SK-N-SH (cell line): ENCODE measurements at regions not wholly inside any gene's neighbourhood (a gene's known extent, or its start where the extent isn't known, plus 50 kb on each side); places are given as distances from the start of the nearest gene placed in this dataset.

Experiments used
- CTCF ChIA-PET: fragments of 300-600, 350-600 bp; formaldehyde crosslinking; extraction: SDS; loops from one replicate; lab custom pipeline; 2021; lab: Yijun Ruan, JAX
- POLR2A ChIA-PET: fragments of 350-600 bp; sonication (Branson Sonifier 250); formaldehyde crosslinking; extraction: SDS; loops from one replicate; lab custom pipeline; 2020; ENCODE audit warnings: antibody characterized with exemption, inconsistent platforms; lab: Yijun Ruan, JAX
- DNase-seq: peaks from one replicate; pipeline ENCODE4 v3.0.0; 2012
- H2AFZ ChIP-seq: fragments of 200-600 bp; sonication (generic); 2 replicates; pipeline ENCODE4 v1.8.1; 2016; ENCODE audit warnings: antibody characterized with exemption, mild to moderate bottlenecking, low read depth
- H3F3A ChIP-seq: fragments of 200-600 bp; sonication (generic); replicated peaks from 2 replicates; pipeline ENCODE3; 2016; ENCODE audit warnings: antibody characterized with exemption, mild to moderate bottlenecking; ENCODE audit not compliant: insufficient read depth
- H3K27ac ChIP-seq, 2 experiments: fragments of 200-500 bp in 1 of 2; fragments of 200-600 bp in 1 of 2; sonication (Bioruptor generic) in 1 of 2; sonication (generic), shearing (Covaris generic) in 1 of 2; 2 replicates each; pipeline versions ENCODE4 v1.5.1 to v1.6.1; 2014 to 2016; ENCODE audit warnings: low read depth in 2 of 2, inconsistent platforms in 1 of 2, low read length in 1 of 2, mild to moderate bottlenecking in 1 of 2, mixed read lengths in 1 of 2
- H3K27me3 ChIP-seq: fragments of 200-600 bp; sonication (generic), shearing (Covaris generic); 2 replicates; pipeline ENCODE4 v1.6.1; 2016; ENCODE audit warnings: mixed run types; ENCODE audit not compliant: insufficient read depth
- H3K36me3 ChIP-seq, 2 experiments: fragments of 200-500 bp in 1 of 2; fragments of 200-600 bp in 1 of 2; sonication (Bioruptor generic) in 1 of 2; sonication (generic) in 1 of 2; replicated peaks in 1 of 2; 2 replicates each; pipeline versions ENCODE3 to v1.5.1; 2014 to 2016; ENCODE audit warnings: low read length in 1 of 2, mild to moderate bottlenecking in 1 of 2; ENCODE audit not compliant: insufficient read depth in 2 of 2, control insufficient read depth in 1 of 2
- H3K4me1 ChIP-seq, 2 experiments: fragments of 200-500 bp in 1 of 2; fragments of 200-600 bp in 1 of 2; sonication (Bioruptor generic) in 1 of 2; sonication (generic), shearing (Covaris generic) in 1 of 2; 2 replicates each; pipeline versions ENCODE4 v1.5.1 to v1.6.1; 2014 to 2016; ENCODE audit warnings: low read depth in 1 of 2, low read length in 1 of 2, mixed run types in 1 of 2; ENCODE audit not compliant: insufficient read depth in 2 of 2, control insufficient read depth in 1 of 2
- H3K4me2 ChIP-seq: fragments of 200-600 bp; sonication (generic), shearing (Covaris generic); 2 replicates; pipeline ENCODE4 v1.6.1; 2017; ENCODE audit warnings: mixed run types
- H3K4me3 ChIP-seq, 2 experiments: fragments of 200-500 bp in 1 of 2; fragments of 200-600 bp in 1 of 2; sonication (Bioruptor generic) in 1 of 2; sonication (generic), shearing (Covaris generic) in 1 of 2; 2 replicates each; pipeline versions ENCODE4 v1.5.1 to v1.8.1; 2014 to 2016; ENCODE audit warnings: low read depth in 2 of 2, inconsistent platforms in 1 of 2, low read length in 1 of 2, mild to moderate bottlenecking in 1 of 2, mixed read lengths in 1 of 2, moderate library complexity in 1 of 2
- H3K79me2 ChIP-seq: fragments of 200-600 bp; sonication (generic); 2 replicates; pipeline ENCODE4 v1.8.1; 2017; ENCODE audit warnings: mild to moderate bottlenecking; ENCODE audit not compliant: insufficient read depth
- H3K9ac ChIP-seq: fragments of 200-600 bp; sonication (generic); 2 replicates; pipeline ENCODE4 v1.6.1; 2017; ENCODE audit warnings: mixed run types
- H3K9me2 ChIP-seq: fragments of 200-600 bp; sonication (generic); 2 replicates; pipeline ENCODE4 v1.6.1; 2017; ENCODE audit warnings: mixed run types
- H3K9me3 ChIP-seq: fragments of 200-600 bp; sonication (generic); 2 replicates; pipeline ENCODE4 v1.6.1; 2017; ENCODE audit warnings: mixed run types, mild to moderate bottlenecking, moderate library complexity
- H4K20me1 ChIP-seq: fragments of 200-600 bp; sonication (generic); 2 replicates; pipeline ENCODE4 v1.6.1; 2017; ENCODE audit warnings: mild to moderate bottlenecking, mixed run types; ENCODE audit not compliant: insufficient read depth
- CHD2 ChIP-seq: fragments of 150-350 bp; IDR thresholded peaks from 2 replicates; pipeline ENCODE4 v1.6.1; 2018; ENCODE audit warnings: low read length; ENCODE audit not compliant: partially characterized antibody
- ELF1 ChIP-seq: IDR thresholded peaks from 2 replicates; pipeline ENCODE4 v1.4.0; 2012
- EZH2phosphoT487 ChIP-seq: fragments of 200-600 bp; sonication (generic); IDR thresholded peaks from 2 replicates; pipeline ENCODE4 v1.6.1; 2017; ENCODE audit warnings: low read depth, mixed run types, mild to moderate bottlenecking, antibody characterized with exemption, moderate library complexity, borderline replicate concordance
- FOSL2 ChIP-seq: IDR thresholded peaks from 2 replicates; pipeline ENCODE4 v1.4.0; 2012; ENCODE audit warnings: low read depth, mild to moderate bottlenecking, moderate library complexity, borderline replicate concordance
- FOXJ3 ChIP-seq: sonication (generic); formaldehyde crosslinking; IDR thresholded peaks from 2 replicates; pipeline ENCODE4 v1.5.1; 2020; ENCODE audit warnings: mild to moderate bottlenecking, missing genetic modification reagents
- FOXM1 ChIP-seq: IDR thresholded peaks from 2 replicates; pipeline ENCODE4 v1.4.0; 2012; ENCODE audit warnings: low read depth, mild to moderate bottlenecking
- JUND ChIP-seq: IDR thresholded peaks from 2 replicates; pipeline ENCODE4 v1.4.0; 2012
- MXI1 ChIP-seq: IDR thresholded peaks from 2 replicates; pipeline ENCODE4 v1.6.1; 2012; ENCODE audit warnings: mild to moderate bottlenecking, low read depth, low read length, improper control_type of control experiment
- NFIC ChIP-seq: IDR thresholded peaks from 2 replicates; pipeline ENCODE4 v1.4.0; 2012; ENCODE audit warnings: borderline replicate concordance
- NRF1 ChIP-seq: IDR thresholded peaks from 2 replicates; pipeline ENCODE4 v1.6.1; 2012; ENCODE audit warnings: low read depth, mild to moderate bottlenecking, low read length
- POLR2AphosphoS5 ChIP-seq: IDR thresholded peaks from 2 replicates; pipeline ENCODE4 v1.6.1; 2012; ENCODE audit warnings: low read depth, low read length
- RAD21 ChIP-seq: IDR thresholded peaks from 2 replicates; pipeline ENCODE4 v1.6.1; 2012; ENCODE audit warnings: mild to moderate bottlenecking, low read length
- RCOR1 ChIP-seq: fragments of 150-350 bp; IDR thresholded peaks from 2 replicates; pipeline ENCODE4 v1.6.1; 2017; ENCODE audit warnings: antibody characterized with exemption, low read length
- REST ChIP-seq: IDR thresholded peaks from 2 replicates; pipeline ENCODE4 v1.6.1; 2012; ENCODE audit warnings: mild to moderate bottlenecking, low read depth, low read length, moderate library complexity
- RXRA ChIP-seq: IDR thresholded peaks from 2 replicates; pipeline ENCODE4 v1.4.0; 2012; ENCODE audit warnings: low read depth, mild to moderate bottlenecking, borderline replicate concordance
- TAF1 ChIP-seq: IDR thresholded peaks from 2 replicates; pipeline ENCODE4 v1.6.1; 2012; ENCODE audit warnings: low read depth, mild to moderate bottlenecking, low read length, moderate library complexity, borderline replicate concordance
- USF1 ChIP-seq: IDR thresholded peaks from 2 replicates; pipeline ENCODE4 v1.4.0; 2012; ENCODE audit warnings: low read depth, borderline replicate concordance
- WGBS: methylation state at CpG from one replicate; pipeline ENCODE4 v1.1.6; 2017; ENCODE audit warnings: low lambda C conversion rate; 5-methylcytosine and 5-hydroxymethylcytosine counted together
- TF ChIP-seq, protein P1 (sequence below): IDR thresholded peaks from 2 replicates; pipeline ENCODE4 v1.4.0; 2012; ENCODE audit warnings: low read depth, borderline replicate concordance
- TF ChIP-seq, protein P2 (sequence below): fragments of 200-600 bp; sonication (generic); IDR thresholded peaks from 2 replicates; pipeline ENCODE4 v1.6.1; 2017; ENCODE audit warnings: antibody characterized with exemption, mild to moderate bottlenecking, moderate library complexity

DNA sequence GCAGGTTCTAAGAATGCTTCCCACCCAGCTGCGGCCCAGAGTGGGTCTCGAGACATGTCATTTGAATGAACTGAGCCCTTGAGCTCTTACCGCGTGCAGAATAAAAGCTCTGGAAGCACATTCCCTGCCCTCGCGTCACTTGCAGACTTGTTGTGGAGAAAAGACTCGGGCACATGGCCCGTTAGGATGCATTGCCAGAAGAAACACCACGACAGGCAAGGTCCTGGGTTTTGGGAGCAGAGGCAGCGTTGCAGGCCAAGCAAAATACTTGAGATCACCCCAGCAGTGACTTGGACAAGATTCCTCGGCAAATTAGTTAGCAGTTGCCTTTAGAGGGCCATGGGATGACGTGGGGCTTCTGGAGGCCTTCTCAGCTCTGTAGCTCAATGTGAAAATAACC is 170.8 kb upstream of the MSX2 start:
- Histone ChIP-seq H3K4me1 (peaks cover 0 to 2% of the 10 kb centered on the region in 2 experiments; a peak in 1 of 4 replicates), H2AFZ (no peak overlapping the region), H3K9ac (no peak overlapping the region), H3F3A (no peaks in the 10 kb centered on the region), H3K36me3 (no peaks in the 10 kb centered on the region), H3K27me3 (no peaks in the 10 kb centered on the region), H3K9me3 (no peaks in the 10 kb centered on the region), H3K4me2 (no peak overlapping the region), H4K20me1 (no peaks in the 10 kb centered on the region), H3K9me2 (no peaks in the 10 kb centered on the region), H3K4me3 (no peak overlapping the region), H3K27ac (no peak overlapping the region), H3K79me2 (no peaks in the 10 kb centered on the region)
- ChIA-PET CTCF (interaction anchor here (1.5 kb wide), 1 partner anchor 10 kb away, joined by 6 read pairs; no protein-coding TSS in a partner anchor), POLR2A (no interaction called here)
- DNase-seq: no peak
- WGBS: 82% methylated on average over 8 of the region's 12 CpGs
- TF ChIP-seq JUND: no peak
- no peak for TF ChIP-seq NRF1
- no peak for TF ChIP-seq USF1
- TF ChIP-seq RXRA: no peak
- TF ChIP-seq, protein P1, sequence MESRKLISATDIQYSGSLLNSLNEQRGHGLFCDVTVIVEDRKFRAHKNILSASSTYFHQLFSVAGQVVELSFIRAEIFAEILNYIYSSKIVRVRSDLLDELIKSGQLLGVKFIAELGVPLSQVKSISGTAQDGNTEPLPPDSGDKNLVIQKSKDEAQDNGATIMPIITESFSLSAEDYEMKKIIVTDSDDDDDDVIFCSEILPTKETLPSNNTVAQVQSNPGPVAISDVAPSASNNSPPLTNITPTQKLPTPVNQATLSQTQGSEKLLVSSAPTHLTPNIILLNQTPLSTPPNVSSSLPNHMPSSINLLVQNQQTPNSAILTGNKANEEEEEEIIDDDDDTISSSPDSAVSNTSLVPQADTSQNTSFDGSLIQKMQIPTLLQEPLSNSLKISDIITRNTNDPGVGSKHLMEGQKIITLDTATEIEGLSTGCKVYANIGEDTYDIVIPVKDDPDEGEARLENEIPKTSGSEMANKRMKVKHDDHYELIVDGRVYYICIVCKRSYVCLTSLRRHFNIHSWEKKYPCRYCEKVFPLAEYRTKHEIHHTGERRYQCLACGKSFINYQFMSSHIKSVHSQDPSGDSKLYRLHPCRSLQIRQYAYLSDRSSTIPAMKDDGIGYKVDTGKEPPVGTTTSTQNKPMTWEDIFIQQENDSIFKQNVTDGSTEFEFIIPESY: no peak
- TF ChIP-seq CHD2: no peak
- TF ChIP-seq RAD21: no peak
- TF ChIP-seq EZH2phosphoT487: no peak
- TF ChIP-seq ELF1: no peak
- no peak for TF ChIP-seq REST
- no peak for TF ChIP-seq POLR2AphosphoS5
- no peak for TF ChIP-seq FOXJ3 (CRISPR knock-in tag)
- no peak for TF ChIP-seq FOXM1
- TF ChIP-seq, protein P2, sequence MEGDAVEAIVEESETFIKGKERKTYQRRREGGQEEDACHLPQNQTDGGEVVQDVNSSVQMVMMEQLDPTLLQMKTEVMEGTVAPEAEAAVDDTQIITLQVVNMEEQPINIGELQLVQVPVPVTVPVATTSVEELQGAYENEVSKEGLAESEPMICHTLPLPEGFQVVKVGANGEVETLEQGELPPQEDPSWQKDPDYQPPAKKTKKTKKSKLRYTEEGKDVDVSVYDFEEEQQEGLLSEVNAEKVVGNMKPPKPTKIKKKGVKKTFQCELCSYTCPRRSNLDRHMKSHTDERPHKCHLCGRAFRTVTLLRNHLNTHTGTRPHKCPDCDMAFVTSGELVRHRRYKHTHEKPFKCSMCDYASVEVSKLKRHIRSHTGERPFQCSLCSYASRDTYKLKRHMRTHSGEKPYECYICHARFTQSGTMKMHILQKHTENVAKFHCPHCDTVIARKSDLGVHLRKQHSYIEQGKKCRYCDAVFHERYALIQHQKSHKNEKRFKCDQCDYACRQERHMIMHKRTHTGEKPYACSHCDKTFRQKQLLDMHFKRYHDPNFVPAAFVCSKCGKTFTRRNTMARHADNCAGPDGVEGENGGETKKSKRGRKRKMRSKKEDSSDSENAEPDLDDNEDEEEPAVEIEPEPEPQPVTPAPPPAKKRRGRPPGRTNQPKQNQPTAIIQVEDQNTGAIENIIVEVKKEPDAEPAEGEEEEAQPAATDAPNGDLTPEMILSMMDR: no peak
- TF ChIP-seq TAF1: no peak
- no peak for TF ChIP-seq RCOR1
- no peak for TF ChIP-seq MXI1
- no peak for TF ChIP-seq NFIC
- TF ChIP-seq FOSL2: no peak
